GM12878 (cell line): ENCODE measurements at regions not wholly inside any gene's neighbourhood (a gene's known extent, or its start where the extent isn't known, plus 50 kb on each side); places are given as distances from the start of the nearest gene placed in this dataset.

ENCODE experiments used
- ATAC-seq: fragments of 200-7000 bp; cut with Tn5 transposase; 3 replicates; pipeline ENCODE4 v1.9.1; 2020; ENCODE audit warnings: mild to moderate bottlenecking, moderate library complexity
- BruUV-seq: library from RNA; stranded (reverse); fragments of 400-500 nt; replicated peaks from 2 replicates; lab custom pipeline; 2021; lab: Mats Ljungman, UMichigan
- CTCF ChIA-PET: fragments of 300-600 bp; sonication (Branson Sonifier 250); formaldehyde crosslinking; extraction: SDS; loops from one replicate; lab custom pipeline; 2021; ENCODE audit warnings: inconsistent platforms; lab: Yijun Ruan, JAX
- POLR2A ChIA-PET: fragments of 350-600 bp; formaldehyde crosslinking; extraction: SDS; loops from one replicate; lab custom pipeline; 2021; ENCODE audit warnings: inconsistent platforms; lab: Charles Lee
- RAD21 ChIA-PET: fragments of 300-600 bp; sonication (Branson Sonifier 250); formaldehyde crosslinking; loops from one replicate; lab custom pipeline; 2023; ENCODE audit warnings: antibody characterized with exemption; ENCODE audit not compliant: unreplicated experiment; lab: Charles Lee
- SMC1A ChIA-PET: fragments of 300-600 bp; sonication (Branson Sonifier 250); formaldehyde crosslinking; loops from one replicate; lab custom pipeline; 2023; ENCODE audit not compliant: unreplicated experiment, uncharacterized antibody; lab: Charles Lee
- DNase-seq: peaks from one replicate; pipeline ENCODE4 v3.0.0-alpha.2; 2011; ENCODE audit warnings: low read depth, low spot score
- FAIRE-seq: peaks from 3 replicates; lab custom pipeline; 2011; peaks lifted over from hg19 to GRCh38; lab: Jason Lieb, UNC
- H2AFZ ChIP-seq: 2 replicates; pipeline ENCODE4 v1.6.0; 2011; ENCODE audit warnings: low read depth, low read length, control low read depth; ENCODE audit not compliant: control insufficient read depth
- H3K27ac ChIP-seq: 2 replicates; pipeline ENCODE4 v1.5.1; 2011; ENCODE audit warnings: control low read depth; ENCODE audit not compliant: control insufficient read depth, insufficient read depth
- H3K27me3 ChIP-seq, 2 experiments: replicated peaks in 1 of 2; 2 replicates each; pipeline versions ENCODE4 v1.6.0 to v1.6.1; 2011; ENCODE audit warnings: low read length in 1 of 2; ENCODE audit not compliant: control insufficient read depth in 2 of 2, insufficient read depth in 2 of 2
- H3K36me3 ChIP-seq, 2 experiments: 2 replicates each; pipeline ENCODE4 v1.5.1; 2011; ENCODE audit warnings: low read length in 1 of 2; ENCODE audit not compliant: control insufficient read depth in 2 of 2, insufficient read depth in 2 of 2
- H3K4me1 ChIP-seq: 2 replicates; pipeline ENCODE4 v1.6.1; 2011; ENCODE audit warnings: mild to moderate bottlenecking, low read length, moderate library complexity, mixed read lengths; ENCODE audit not compliant: control insufficient read depth, insufficient read depth
- H3K4me2 ChIP-seq: 2 replicates; pipeline ENCODE4 v1.6.0; 2011; ENCODE audit warnings: control low read depth; ENCODE audit not compliant: control insufficient read depth, insufficient read depth
- H3K4me3 ChIP-seq: fragments of 200-600 bp; sonication (generic); 2 replicates; pipeline ENCODE4 v1.5.1; 2016
- H3K79me2 ChIP-seq: 2 replicates; pipeline ENCODE4 v1.6.0; 2011; ENCODE audit warnings: low read length; ENCODE audit not compliant: control insufficient read depth, insufficient read depth
- H3K9ac ChIP-seq: 2 replicates; pipeline ENCODE4 v1.8.0; 2011; ENCODE audit warnings: low read length, control low read depth, mixed read lengths; ENCODE audit not compliant: control insufficient read depth, insufficient read depth
- H3K9me3 ChIP-seq: replicated peaks from 3 replicates; pipeline ENCODE4 v1.5.1; 2011; ENCODE audit warnings: mild to moderate bottlenecking, low read length; ENCODE audit not compliant: control insufficient read depth, insufficient read depth
- H4K20me1 ChIP-seq: 2 replicates; pipeline ENCODE4 v1.6.0; 2011; ENCODE audit not compliant: control insufficient read depth, insufficient read depth
- ATF7 ChIP-seq: fragments of 450-650 bp; IDR thresholded peaks from 2 replicates; pipeline ENCODE4 v1.6.1; 2016; ENCODE audit warnings: low read depth, mild to moderate bottlenecking
- BACH1 ChIP-seq: fragments of 450-650 bp; IDR thresholded peaks from 2 replicates; pipeline ENCODE4 v1.6.1; 2017; ENCODE audit warnings: mild to moderate bottlenecking, borderline replicate concordance
- CBX3 ChIP-seq: fragments of 200-600 bp; sonication (generic); IDR thresholded peaks from 2 replicates; pipeline ENCODE4 v1.6.1; 2016; ENCODE audit warnings: low read depth, borderline replicate concordance
- CREB1 ChIP-seq: IDR thresholded peaks from 2 replicates; pipeline ENCODE4 v1.6.1; 2012; ENCODE audit warnings: low read depth, mild to moderate bottlenecking, inconsistent platforms
- EP300 ChIP-seq, 2 experiments: fragments of 150-350 bp in 1 of 2; IDR thresholded peaks; 2 replicates each; pipeline ENCODE4 v1.6.1; 2011 to 2012; ENCODE audit warnings: low read depth in 2 of 2, low read length in 2 of 2, borderline replicate concordance in 1 of 2, improper control_type of control experiment in 1 of 2, inconsistent platforms in 1 of 2; ENCODE audit not compliant: control insufficient read depth in 1 of 2
- GABPA ChIP-seq: IDR thresholded peaks from 2 replicates; pipeline ENCODE4 v1.6.1; 2014; ENCODE audit warnings: antibody characterized with exemption, low read depth, mild to moderate bottlenecking, inconsistent platforms
- GATAD2B ChIP-seq: fragments of 450-650 bp; conservative IDR thresholded peaks from 2 replicates; pipeline ENCODE4 v1.6.1; 2017; ENCODE audit warnings: low read depth, mild to moderate bottlenecking, moderate library complexity
- IRF4 ChIP-seq: IDR thresholded peaks from 2 replicates; pipeline ENCODE4 v1.6.1; 2011; ENCODE audit warnings: low read depth, low read length
- PAX5 ChIP-seq: IDR thresholded peaks from 2 replicates; pipeline ENCODE4 v1.6.1; 2011; ENCODE audit warnings: low read depth, low read length, borderline replicate concordance
- RBBP5 ChIP-seq: fragments of 200-600 bp; sonication (generic); conservative IDR thresholded peaks from 2 replicates; pipeline ENCODE4 v1.6.1; 2016
- SIX5 ChIP-seq: IDR thresholded peaks from 2 replicates; pipeline ENCODE4 v1.6.1; 2011; ENCODE audit warnings: mild to moderate bottlenecking, low read depth, low read length, moderate library complexity; ENCODE audit not compliant: severe bottlenecking
- SMC3 ChIP-seq: IDR thresholded peaks from 2 replicates; pipeline ENCODE4 v1.6.1; 2011; ENCODE audit warnings: low read length, improper control_type of control experiment, borderline replicate concordance
- YY1 ChIP-seq: IDR thresholded peaks from 2 replicates; pipeline ENCODE4 v1.6.1; 2011; ENCODE audit warnings: low read depth, mild to moderate bottlenecking, low read length
- ZNF384 ChIP-seq: IDR thresholded peaks from 2 replicates; pipeline ENCODE4 v1.6.1; 2012; ENCODE audit warnings: low read depth, mild to moderate bottlenecking, low read length, improper control_type of control experiment, borderline replicate concordance
- ZZZ3 ChIP-seq: IDR thresholded peaks from 2 replicates; pipeline ENCODE4 v1.6.1; 2011; ENCODE audit warnings: low read depth; ENCODE audit not compliant: control insufficient read depth, insufficient read length
- WGBS: methylation state at CpG from one replicate; pipeline ENCODE4 v1.1.6; 2016; ENCODE audit warnings: low lambda C conversion rate; ENCODE audit not compliant: insufficient replicate concordance, insufficient coverage; ENCODE audit errors: missing lambda C conversion rate; 5-methylcytosine and 5-hydroxymethylcytosine counted together
- in situ Hi-C: fragments of 300-500 bp; cut with MboI; formaldehyde crosslinking; loops from 9 replicates; pipeline ENCODE4 v1.14.3; 2018; ENCODE audit warnings: mixed read lengths
- intact Hi-C: fragments of 100-400 bp; cut with micrococcal nuclease; formaldehyde crosslinking; loops from one replicate; pipeline ENCODE4 v1.14.2; 2022; ENCODE audit not compliant: unreplicated experiment
- TF ChIP-seq, protein P1 (sequence below): IDR thresholded peaks from 2 replicates; pipeline ENCODE4 v1.6.1; 2012; ENCODE audit warnings: low read depth, low read length, improper control_type of control experiment

DNA sequence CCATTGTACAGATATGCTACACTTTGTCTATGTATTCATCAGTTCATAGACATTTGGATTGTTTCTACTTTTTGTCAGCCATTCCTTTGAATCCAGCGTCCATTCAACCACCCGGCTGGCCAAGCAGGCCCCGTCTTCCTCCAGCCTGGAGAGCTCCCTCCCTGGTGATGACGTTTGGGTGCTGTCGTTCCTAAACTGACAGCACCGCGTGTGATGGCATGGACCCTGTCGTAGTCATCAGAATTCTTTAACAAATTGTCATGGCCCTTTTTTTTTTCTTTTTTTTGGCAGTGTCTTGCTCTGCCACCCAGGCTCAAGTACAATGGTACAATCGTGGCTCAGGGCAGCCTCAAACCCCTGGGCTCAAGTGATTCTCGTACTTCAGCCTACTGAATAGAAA, 138.6 kb upstream of the ERRFI1 start:
- H3K9ac ChIP-seq, result no peak overlapping the region
- FAIRE-seq, result no peak
- no peaks in the 10 kb centered on the region; the same call in 2 of the 3 replicates for H3K9me3 ChIP-seq
- no peak for ATAC-seq
- no peak for DNase-seq
- H3K4me1 ChIP-seq, result peaks cover 25% of the 10 kb centered on the region
- ChIA-PET RAD21 (no interaction called here), POLR2A (no interaction called here), SMC1A (no interaction called here), CTCF (no interaction called here)
- H3K79me2 ChIP-seq, result no peaks in the 10 kb centered on the region
- 51% methylated on average over 10 of the region's 10 CpGs for WGBS
- H3K4me2 ChIP-seq, result no peak overlapping the region
- BruUV-seq, result no TSS peak
- H2AFZ ChIP-seq, result no peak overlapping the region
- in situ Hi-C loops (no loop called here), intact Hi-C loops (loop anchor here (5.0 kb wide), 1 partner anchor 137 kb away; the partner anchor contains the start of gene ERRFI1)
- TF ChIP-seq GABPA (no peak), ZZZ3 (no peak), CREB1 (no peak), CBX3 (no peak), RBBP5 (no peak), BACH1 (no peak), IRF4 (no peak), ZNF384 (no peak), SMC3 (no peak), PAX5 (no peak), YY1 (no peak), SIX5 (no peak), EP300 (IDR thresholded peaks at IDR 0.05; ENCODE audit: borderline replicate concordance in 1 of 2, control insufficient read depth in 1 of 2, low read depth in 2 of 2, low read length in 2 of 2) (no peak), GATAD2B (no peak), ATF7 (no peak)
- TF ChIP-seq, protein P1, sequence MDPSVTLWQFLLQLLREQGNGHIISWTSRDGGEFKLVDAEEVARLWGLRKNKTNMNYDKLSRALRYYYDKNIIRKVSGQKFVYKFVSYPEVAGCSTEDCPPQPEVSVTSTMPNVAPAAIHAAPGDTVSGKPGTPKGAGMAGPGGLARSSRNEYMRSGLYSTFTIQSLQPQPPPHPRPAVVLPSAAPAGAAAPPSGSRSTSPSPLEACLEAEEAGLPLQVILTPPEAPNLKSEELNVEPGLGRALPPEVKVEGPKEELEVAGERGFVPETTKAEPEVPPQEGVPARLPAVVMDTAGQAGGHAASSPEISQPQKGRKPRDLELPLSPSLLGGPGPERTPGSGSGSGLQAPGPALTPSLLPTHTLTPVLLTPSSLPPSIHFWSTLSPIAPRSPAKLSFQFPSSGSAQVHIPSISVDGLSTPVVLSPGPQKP, result no peak
- H3K36me3 ChIP-seq, result no peaks in the 10 kb centered on the region
- no peaks in the 10 kb centered on the region for H3K27me3 ChIP-seq
- H3K4me3 ChIP-seq, result no peak overlapping the region
- no peaks in the 10 kb centered on the region for H4K20me1 ChIP-seq
- no peak overlapping the region for H3K27ac ChIP-seq
